ENCODE measurements at regions not wholly inside any gene's neighbourhood (a gene's known extent, or its start where the extent isn't known, plus 50 kb on each side); places are given as distances from the start of the nearest gene placed in this dataset.

DNA sequence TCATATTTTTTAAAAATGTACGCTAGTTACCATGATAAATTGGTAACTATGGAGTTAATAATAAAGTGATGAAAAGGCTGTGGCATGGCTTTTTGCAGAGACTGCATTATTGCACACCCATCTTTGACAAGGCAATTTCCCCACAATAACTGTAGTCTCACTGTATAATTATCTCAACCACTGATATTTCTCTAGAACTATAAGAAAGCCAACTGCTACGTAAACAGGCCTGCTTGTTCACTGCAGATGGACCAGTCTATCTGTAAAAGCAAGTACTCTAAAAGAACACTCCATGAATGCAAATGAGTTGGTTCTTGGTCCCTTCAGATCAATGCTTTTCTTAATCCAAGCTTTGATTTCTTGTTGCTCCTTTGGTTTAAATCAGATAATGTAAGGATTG is 218.7 kb downstream of the RBM43 start:
- intact Hi-C loops (cut with DNase I), result no loop called here
- DNase-seq (no peak), FAIRE-seq (no peak)

GRCh38 chr2:151040039-151040438 is 221.6 kb downstream of the RBM43 start:
- H3K4me1 ChIP-seq, result no peaks in the 10 kb centered on the region
- no peak for DNase-seq
- H3K27me3 ChIP-seq, result no peaks in the 10 kb centered on the region
- TF ChIP-seq, protein P1, sequence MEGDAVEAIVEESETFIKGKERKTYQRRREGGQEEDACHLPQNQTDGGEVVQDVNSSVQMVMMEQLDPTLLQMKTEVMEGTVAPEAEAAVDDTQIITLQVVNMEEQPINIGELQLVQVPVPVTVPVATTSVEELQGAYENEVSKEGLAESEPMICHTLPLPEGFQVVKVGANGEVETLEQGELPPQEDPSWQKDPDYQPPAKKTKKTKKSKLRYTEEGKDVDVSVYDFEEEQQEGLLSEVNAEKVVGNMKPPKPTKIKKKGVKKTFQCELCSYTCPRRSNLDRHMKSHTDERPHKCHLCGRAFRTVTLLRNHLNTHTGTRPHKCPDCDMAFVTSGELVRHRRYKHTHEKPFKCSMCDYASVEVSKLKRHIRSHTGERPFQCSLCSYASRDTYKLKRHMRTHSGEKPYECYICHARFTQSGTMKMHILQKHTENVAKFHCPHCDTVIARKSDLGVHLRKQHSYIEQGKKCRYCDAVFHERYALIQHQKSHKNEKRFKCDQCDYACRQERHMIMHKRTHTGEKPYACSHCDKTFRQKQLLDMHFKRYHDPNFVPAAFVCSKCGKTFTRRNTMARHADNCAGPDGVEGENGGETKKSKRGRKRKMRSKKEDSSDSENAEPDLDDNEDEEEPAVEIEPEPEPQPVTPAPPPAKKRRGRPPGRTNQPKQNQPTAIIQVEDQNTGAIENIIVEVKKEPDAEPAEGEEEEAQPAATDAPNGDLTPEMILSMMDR (IDR thresholded peaks at IDR 0.05), result no peak
- 60 to 76% methylated on average over 3 of the region's 3 CpGs for WGBS, 2 donors
- no peak overlapping the region for H3K27ac ChIP-seq
- no peak for ATAC-seq
- no peaks in the 10 kb centered on the region for H3K9me3 ChIP-seq
- no peak overlapping the region for H3K4me3 ChIP-seq
- intact Hi-C loops (cut with DNase I), result no loop called here
- no peak for FAIRE-seq
- H3K36me3 ChIP-seq, result no peaks in the 10 kb centered on the region

More for the DNA sequence above, 218.7 kb downstream of the RBM43 start:
- no peak overlapping the region for H3K27ac ChIP-seq
- H3K4me3 ChIP-seq, result no peak overlapping the region
- ATAC-seq, result no peak
- H3K27me3 ChIP-seq, result no peaks in the 10 kb centered on the region
- TF ChIP-seq, protein P1 (IDR thresholded peaks at IDR 0.05), result no peak
- 74 to 83% methylated on average over 2 of the region's 2 CpGs for WGBS, 2 donors
- H3K9me3 ChIP-seq, result no peaks in the 10 kb centered on the region
- no peaks in the 10 kb centered on the region for H3K4me1 ChIP-seq
- no peaks in the 10 kb centered on the region for H3K36me3 ChIP-seq

DNA sequence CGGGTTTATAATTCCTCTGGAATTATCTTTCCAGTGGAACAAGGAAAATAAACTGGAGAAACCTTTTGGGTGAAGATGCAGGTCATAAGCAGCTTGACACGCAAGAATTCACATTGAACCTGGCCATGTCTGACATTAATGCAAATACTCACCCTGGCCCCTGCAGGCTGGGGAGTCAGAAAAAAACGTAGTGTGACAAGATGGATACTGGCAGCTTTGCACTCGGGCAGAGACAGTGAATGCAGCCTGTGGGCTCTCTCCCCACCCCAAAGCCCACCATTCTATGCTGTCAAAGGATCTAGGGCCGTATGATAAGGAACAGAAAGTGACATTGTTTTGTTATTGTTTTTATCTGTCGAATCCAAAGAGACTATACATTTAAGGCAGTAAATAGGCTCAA is 223.1 kb downstream of the RBM43 start:
- DNase-seq, result no peak
- no peak overlapping the region for H3K4me3 ChIP-seq
- H3K27ac ChIP-seq, result no peak overlapping the region
- no peaks in the 10 kb centered on the region for H3K9me3 ChIP-seq
- no peaks in the 10 kb centered on the region for H3K4me1 ChIP-seq
- ATAC-seq, result no peak
- no peaks in the 10 kb centered on the region for H3K27me3 ChIP-seq
- H3K36me3 ChIP-seq, result no peaks in the 10 kb centered on the region
- TF ChIP-seq, protein P1 (IDR thresholded peaks at IDR 0.05), result no peak
- no peak for FAIRE-seq
- WGBS, 2 donors, result 46 to 58% methylated on average over 6 of the region's 6 CpGs
- intact Hi-C loops (cut with DNase I), result no loop called here

DNA sequence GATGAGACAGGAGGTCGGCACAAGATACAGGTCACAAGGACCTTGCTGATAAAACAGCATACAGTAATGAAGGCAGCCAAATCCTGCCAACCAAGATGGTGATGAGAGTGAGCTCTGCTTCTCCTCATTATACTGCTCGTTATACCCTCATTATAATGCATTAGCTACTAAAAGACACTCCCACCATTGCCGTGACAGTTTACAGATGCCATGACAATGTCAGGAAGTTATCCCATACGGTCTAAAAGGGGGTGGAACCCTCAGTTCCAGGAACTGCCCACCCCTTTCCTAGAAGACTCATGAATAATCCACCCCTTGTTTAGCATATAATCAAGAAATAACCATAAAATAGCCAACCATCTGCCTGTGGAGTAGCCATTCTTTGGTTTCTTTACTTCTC is 224.2 kb downstream of the RBM43 start:
- ATAC-seq (no peak), DNase-seq (no peak), FAIRE-seq (no peak)
- TF ChIP-seq, protein P1 (IDR thresholded peaks at IDR 0.05), result no peak
- no peaks in the 10 kb centered on the region for H3K9me3 ChIP-seq
- H3K27ac ChIP-seq, result no peak overlapping the region
- H3K4me1 ChIP-seq, result no peaks in the 10 kb centered on the region
- no peak overlapping the region for H3K4me3 ChIP-seq
- intact Hi-C loops (cut with DNase I), result no loop called here
- no peaks in the 10 kb centered on the region for H3K27me3 ChIP-seq
- WGBS, 2 donors, result 54 to 60% methylated on average over 4 of the region's 4 CpGs
- H3K36me3 ChIP-seq, result no peaks in the 10 kb centered on the region

DNA sequence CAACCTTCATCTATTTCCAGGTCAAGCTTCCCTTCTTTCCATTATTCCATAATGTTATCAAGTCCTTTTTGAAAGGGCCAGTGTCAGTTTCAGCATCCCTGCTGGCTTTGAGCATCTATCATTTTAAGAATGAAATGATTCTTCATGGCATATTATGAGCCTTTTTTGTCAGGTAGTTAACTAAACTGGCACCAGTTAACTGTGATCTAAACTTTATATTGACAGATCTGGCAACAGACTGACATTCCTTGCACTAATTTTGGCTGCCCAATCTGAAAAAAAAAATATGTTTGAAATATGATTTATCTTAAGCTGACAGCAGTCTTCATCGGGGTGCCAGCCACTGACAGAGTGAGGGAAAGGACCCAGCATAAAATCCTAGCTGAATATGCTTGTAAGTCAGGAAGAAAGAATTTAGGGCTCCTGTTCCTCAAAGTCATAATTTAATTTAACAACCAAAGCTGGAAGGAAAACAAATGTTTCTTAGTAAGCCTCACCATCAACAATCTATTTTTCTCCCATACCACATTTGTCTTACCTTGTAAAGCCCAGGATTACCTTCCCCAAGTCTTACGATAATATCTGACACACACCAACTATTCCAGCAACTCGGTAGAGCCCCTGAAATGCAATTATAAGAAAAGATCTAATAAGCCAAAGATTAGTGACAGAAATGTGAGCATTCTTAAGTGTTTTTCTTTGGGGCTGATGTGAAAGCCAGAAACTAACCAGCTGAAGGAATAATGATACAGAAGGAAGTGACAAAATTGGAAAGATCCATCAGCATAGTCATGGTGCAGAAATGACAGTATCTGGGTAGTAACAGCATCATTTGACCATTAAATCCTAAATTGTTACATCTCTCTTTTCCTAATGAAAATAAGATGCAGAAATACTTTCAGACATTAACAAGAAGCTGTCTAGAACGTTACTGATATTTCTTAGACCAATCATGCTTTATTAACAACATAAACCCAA is 228.1 kb downstream of the RBM43 start:
- intact Hi-C loops (cut with DNase I), result no loop called here
- no peak overlapping the region for H3K4me3 ChIP-seq
- no peak for FAIRE-seq
- no peaks in the 10 kb centered on the region for H3K9me3 ChIP-seq
- ATAC-seq, result no peak
- WGBS, 2 donors, result 37 to 38% methylated on average over 4 of the region's 4 CpGs
- H3K4me1 ChIP-seq, result no peaks in the 10 kb centered on the region
- TF ChIP-seq, protein P1 (IDR thresholded peaks at IDR 0.05), result no peak
- no peaks in the 10 kb centered on the region for H3K36me3 ChIP-seq
- no peak overlapping the region for H3K27ac ChIP-seq
- no peak for DNase-seq
- H3K27me3 ChIP-seq, result no peaks in the 10 kb centered on the region
